ENCODE measurements at regions not wholly inside any gene's neighbourhood (a gene's known extent, or its start where the extent isn't known, plus 50 kb on each side); places are given as distances from the start of the nearest gene placed in this dataset.

GRCh38 chr3:159113221-159113875, 311.5 kb downstream of the MFSD1 start:
- H3K4me3 ChIP-seq, result no peak overlapping the region
- H3K27ac ChIP-seq, result no peak overlapping the region
- DNase-seq (no peak), ATAC-seq (no peak)
- no peaks in the 10 kb centered on the region for H3K36me3 ChIP-seq
- H3K4me1 ChIP-seq, result no peaks in the 10 kb centered on the region
- 73% methylated on average over 6 of the region's 6 CpGs for WGBS, 2 donors
- H3K27me3 ChIP-seq, result no peaks in the 10 kb centered on the region
- H3K9me3 ChIP-seq, result no peaks in the 10 kb centered on the region
- intact Hi-C loops (cut with DNase I), result no loop called here
- no peak for TF ChIP-seq CTCF (IDR thresholded peaks at IDR 0.05)

GRCh38 chr3:159114582-159114981, 312.7 kb downstream of the MFSD1 start:
- DNase-seq (no peak), ATAC-seq (no peak)
- no peak for TF ChIP-seq CTCF (IDR thresholded peaks at IDR 0.05)
- intact Hi-C loops (cut with DNase I), result no loop called here
- 65 to 76% methylated on average over 6 of the region's 6 CpGs for WGBS, 2 donors
- no peaks in the 10 kb centered on the region for H3K27me3 ChIP-seq
- no peaks in the 10 kb centered on the region for H3K36me3 ChIP-seq
- H3K9me3 ChIP-seq, result no peaks in the 10 kb centered on the region
- no peak overlapping the region for H3K4me3 ChIP-seq
- no peaks in the 10 kb centered on the region for H3K4me1 ChIP-seq
- H3K27ac ChIP-seq, result no peak overlapping the region

GRCh38 chr3:159123877-159124276, 322.0 kb downstream of the MFSD1 start:
- WGBS, 2 donors, result 89% methylated on average over 1 of the region's 1 CpG
- no peak for DNase-seq
- Histone ChIP-seq H3K4me1 (no peaks in the 10 kb centered on the region), H3K27ac (no peak overlapping the region), H3K36me3 (no peaks in the 10 kb centered on the region), H3K27me3 (no peaks in the 10 kb centered on the region), H3K4me3 (no peak overlapping the region), H3K9me3 (no peaks in the 10 kb centered on the region)
- ATAC-seq, result no peak
- no peak for TF ChIP-seq CTCF (IDR thresholded peaks at IDR 0.05)
- intact Hi-C loops (cut with DNase I), result no loop called here

- 61 to 77% methylated on average over 5 of the region's 5 CpGs for WGBS, 2 donors
- peak in 2 of 8 donors; percentile 14 to 33 for ATAC-seq
- no peaks in the 10 kb centered on the region for H3K36me3 ChIP-seq
- intact Hi-C loops (cut with DNase I), result no loop called here
- H3K4me3 ChIP-seq, result no peak overlapping the region
- DNase-seq, result no peak
- no peaks in the 10 kb centered on the region for H3K9me3 ChIP-seq
- peaks cover 0 to 5% (median 0%) of the 10 kb centered on the region in 9 donors for H3K4me1 ChIP-seq
- H3K27ac ChIP-seq, result peak overlapping the region in 1 of 10 donors; percentile 27
- TF ChIP-seq CTCF (IDR thresholded peaks at IDR 0.05), result no peak
- H3K27me3 ChIP-seq, result no peaks in the 10 kb centered on the region
These were observed 324.6 kb downstream of the MFSD1 start for GRCh38 chr3:159126261-159127020.
